ENCODE measurements at regions not wholly inside any gene's neighbourhood (a gene's known extent, or its start where the extent isn't known, plus 50 kb on each side); places are given as distances from the start of the nearest gene placed in this dataset.

- TF ChIP-seq, protein P1, sequence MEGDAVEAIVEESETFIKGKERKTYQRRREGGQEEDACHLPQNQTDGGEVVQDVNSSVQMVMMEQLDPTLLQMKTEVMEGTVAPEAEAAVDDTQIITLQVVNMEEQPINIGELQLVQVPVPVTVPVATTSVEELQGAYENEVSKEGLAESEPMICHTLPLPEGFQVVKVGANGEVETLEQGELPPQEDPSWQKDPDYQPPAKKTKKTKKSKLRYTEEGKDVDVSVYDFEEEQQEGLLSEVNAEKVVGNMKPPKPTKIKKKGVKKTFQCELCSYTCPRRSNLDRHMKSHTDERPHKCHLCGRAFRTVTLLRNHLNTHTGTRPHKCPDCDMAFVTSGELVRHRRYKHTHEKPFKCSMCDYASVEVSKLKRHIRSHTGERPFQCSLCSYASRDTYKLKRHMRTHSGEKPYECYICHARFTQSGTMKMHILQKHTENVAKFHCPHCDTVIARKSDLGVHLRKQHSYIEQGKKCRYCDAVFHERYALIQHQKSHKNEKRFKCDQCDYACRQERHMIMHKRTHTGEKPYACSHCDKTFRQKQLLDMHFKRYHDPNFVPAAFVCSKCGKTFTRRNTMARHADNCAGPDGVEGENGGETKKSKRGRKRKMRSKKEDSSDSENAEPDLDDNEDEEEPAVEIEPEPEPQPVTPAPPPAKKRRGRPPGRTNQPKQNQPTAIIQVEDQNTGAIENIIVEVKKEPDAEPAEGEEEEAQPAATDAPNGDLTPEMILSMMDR (IDR thresholded peaks at IDR 0.05; ENCODE audit: low read length, missing control alignments), result no peak
- H3K4me3 ChIP-seq (replicated peaks; ENCODE audit: low read depth, low read length), result no peak overlapping the region
- DNase-seq (ENCODE audit: low read depth), result peak; percentile 6
Observed at GRCh38 chr2:150357770-150358467, 129.5 kb downstream of the RND3 start.

GRCh38 chr2:150355440-150355839 lies 132.0 kb downstream of the RND3 start:
- DNase-seq (ENCODE audit: low read depth), result no peak
- H3K4me3 ChIP-seq (replicated peaks; ENCODE audit: low read depth, low read length), result no peak overlapping the region
- TF ChIP-seq, protein P1 (IDR thresholded peaks at IDR 0.05; ENCODE audit: low read length, missing control alignments), result no peak

GRCh38 chr2:150353376-150353775 lies 134.1 kb downstream of the RND3 start:
- H3K4me3 ChIP-seq (replicated peaks; ENCODE audit: low read depth, low read length), result no peak overlapping the region
- TF ChIP-seq, protein P1 (IDR thresholded peaks at IDR 0.05; ENCODE audit: low read length, missing control alignments), result no peak
- DNase-seq (ENCODE audit: low read depth), result no peak

GRCh38 chr2:150351922-150352321 lies 135.5 kb downstream of the RND3 start:
- no peak overlapping the region for H3K4me3 ChIP-seq (replicated peaks; ENCODE audit: low read depth, low read length)
- DNase-seq (ENCODE audit: low read depth), result no peak
- TF ChIP-seq, protein P1 (IDR thresholded peaks at IDR 0.05; ENCODE audit: low read length, missing control alignments), result no peak

DNA sequence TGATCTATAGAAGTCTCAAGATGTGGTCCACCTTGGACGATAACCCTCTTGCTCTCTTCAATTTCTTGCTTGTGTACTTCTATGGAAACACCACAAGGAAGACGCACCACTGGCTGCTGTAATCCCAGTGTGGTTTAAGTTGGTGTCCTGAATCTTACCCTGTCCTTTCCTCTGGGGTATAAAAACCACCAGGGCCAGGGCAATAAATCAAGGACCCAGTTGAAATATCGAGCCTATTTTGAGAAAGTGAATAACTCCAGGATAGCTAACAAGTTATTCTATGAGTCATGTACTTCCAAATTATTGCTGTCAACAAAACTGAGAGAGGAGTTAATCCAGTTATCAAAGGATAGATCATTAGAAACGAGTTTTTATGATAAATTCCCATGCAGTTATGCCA lies 137.0 kb downstream of the RND3 start:
- H3K4me3 ChIP-seq (replicated peaks; ENCODE audit: low read depth, low read length), result no peak overlapping the region
- no peak for DNase-seq (ENCODE audit: low read depth)
- TF ChIP-seq, protein P1 (IDR thresholded peaks at IDR 0.05; ENCODE audit: low read length, missing control alignments), result no peak

GRCh38 chr2:150346806-150347205 lies 140.7 kb downstream of the RND3 start:
- H3K4me3 ChIP-seq (replicated peaks; ENCODE audit: low read depth, low read length), result no peak overlapping the region
- DNase-seq (ENCODE audit: low read depth), result no peak
- TF ChIP-seq, protein P1 (IDR thresholded peaks at IDR 0.05; ENCODE audit: low read length, missing control alignments), result no peak
